HEK293 (cell line): ENCODE measurements at regions not wholly inside any gene's neighbourhood (a gene's known extent, or its start where the extent isn't known, plus 50 kb on each side); places are given as distances from the start of the nearest gene placed in this dataset.

Experiments
- CTCF ChIA-PET: fragments of 350-600 bp; formaldehyde crosslinking; extraction: SDS; loops from one replicate; lab custom pipeline; 2021; ENCODE audit warnings: antibody characterized with exemption; lab: Yijun Ruan, JAX
- POLR2A ChIA-PET: fragments of 300-600 bp; formaldehyde crosslinking; extraction: SDS; loops from one replicate; lab custom pipeline; 2020; ENCODE audit warnings: antibody characterized with exemption, inconsistent platforms; lab: Yijun Ruan, JAX
- H3K27ac ChIP-seq: fragments of 200-500 bp; sonication (Bioruptor generic); 2 replicates; pipeline ENCODE4 v1.5.1; 2014; ENCODE audit warnings: low read depth, low read length, control low read depth, inconsistent platforms; ENCODE audit errors: extremely low read depth
- H3K36me3 ChIP-seq, 2 experiments: fragments of 200-500 bp in 1 of 2; sonication (Bioruptor generic) in 1 of 2; 1 replicate in 1 of 2; 2 replicates in 1 of 2; pipeline ENCODE4 v1.5.1; 2014 to 2017; ENCODE audit warnings: inconsistent platforms in 2 of 2, low read length in 2 of 2; ENCODE audit not compliant: control insufficient read depth in 2 of 2, insufficient read depth in 1 of 2
- H3K4me1 ChIP-seq: fragments of 200-500 bp; sonication (Bioruptor generic); 2 replicates; pipeline ENCODE4 v1.5.1; 2014; ENCODE audit warnings: mild to moderate bottlenecking, low read length, inconsistent platforms; ENCODE audit not compliant: control insufficient read depth, insufficient read depth
- H3K4me3 ChIP-seq: 2 replicates; pipeline ENCODE4 v1.5.1; 2011; ENCODE audit warnings: low read depth, mild to moderate bottlenecking, control low read depth, low read length, moderate library complexity
- H3K9me3 ChIP-seq: fragments of 200-500 bp; sonication (Bioruptor generic); 2 replicates; pipeline ENCODE4 v1.5.1; 2014; ENCODE audit warnings: low read depth, low read length, inconsistent platforms; ENCODE audit not compliant: control insufficient read depth, insufficient read depth
- HOXC10 ChIP-seq: sonication (generic); formaldehyde crosslinking; IDR thresholded peaks from 2 replicates; pipeline ENCODE4 v1.8.1; 2023; ENCODE audit warnings: mild to moderate bottlenecking, missing genetic modification reagents
- OSR2 ChIP-seq: fragments of 450-650 bp; formaldehyde crosslinking; IDR thresholded peaks from 2 replicates; pipeline ENCODE4 v1.5.1; 2016; ENCODE audit warnings: missing biosample characterization, missing genetic modification characterization
- PRDM1 ChIP-seq: fragments of 450-650 bp; formaldehyde crosslinking; IDR thresholded peaks from 2 replicates; pipeline ENCODE4; 2016; ENCODE audit warnings: missing biosample characterization, missing genetic modification characterization
- SP3 ChIP-seq: fragments of 450-650 bp; formaldehyde crosslinking; IDR thresholded peaks from 2 replicates; pipeline ENCODE4 v1.5.1; 2016; ENCODE audit warnings: missing biosample characterization, missing genetic modification characterization
- TCF7L2 ChIP-seq: IDR thresholded peaks from 2 replicates; pipeline ENCODE4 v1.6.1; 2011; ENCODE audit warnings: low read depth, mild to moderate bottlenecking, inconsistent platforms, low read length, moderate library complexity, borderline replicate concordance
- ZNF146 ChIP-seq: fragments of 450-650 bp; formaldehyde crosslinking; IDR thresholded peaks from 2 replicates; pipeline ENCODE4 v1.5.1; 2016; ENCODE audit warnings: missing biosample characterization, missing genetic modification characterization
- ZNF157 ChIP-seq: fragments of 450-650 bp; formaldehyde crosslinking; IDR thresholded peaks from 2 replicates; pipeline ENCODE4 v1.5.1; 2016; ENCODE audit warnings: missing biosample characterization, missing genetic modification characterization
- ZNF350 ChIP-seq: fragments of 450-650 bp; formaldehyde crosslinking; IDR thresholded peaks from 2 replicates; pipeline ENCODE4 v1.5.0; 2017; ENCODE audit warnings: missing biosample characterization, mild to moderate bottlenecking, missing genetic modification characterization
- ZNF354C ChIP-seq: fragments of 450-650 bp; formaldehyde crosslinking; IDR thresholded peaks from 2 replicates; pipeline ENCODE4 v1.5.1; 2016; ENCODE audit warnings: missing biosample characterization, missing genetic modification characterization, low read depth, borderline replicate concordance
- ZNF473 ChIP-seq: fragments of 450-650 bp; formaldehyde crosslinking; IDR thresholded peaks from 2 replicates; pipeline ENCODE4 v1.5.1; 2017; ENCODE audit warnings: missing biosample characterization, missing genetic modification characterization
- ZNF585B ChIP-seq: fragments of 450-650 bp; formaldehyde crosslinking; IDR thresholded peaks from 2 replicates; pipeline ENCODE4 v1.5.1; 2016; ENCODE audit warnings: missing biosample characterization, missing genetic modification characterization
- ZNF600 ChIP-seq: fragments of 450-650 bp; formaldehyde crosslinking; IDR thresholded peaks from 2 replicates; pipeline ENCODE4 v1.5.1; 2016; ENCODE audit warnings: missing biosample characterization, missing genetic modification characterization
- ZNF629 ChIP-seq: fragments of 450-650 bp; formaldehyde crosslinking; IDR thresholded peaks from 2 replicates; pipeline ENCODE4 v1.5.1; 2017; ENCODE audit warnings: missing biosample characterization, missing genetic modification characterization
- ZNF677 ChIP-seq: fragments of 450-650 bp; IDR thresholded peaks from 2 replicates; pipeline ENCODE4 v1.5.0; 2018; ENCODE audit warnings: missing biosample characterization, mild to moderate bottlenecking, missing genetic modification characterization, moderate library complexity
- ZNF701 ChIP-seq: fragments of 450-650 bp; formaldehyde crosslinking; IDR thresholded peaks from 2 replicates; pipeline ENCODE4 v1.5.1; 2016; ENCODE audit warnings: missing biosample characterization, missing genetic modification characterization
- ZNF785 ChIP-seq: fragments of 450-650 bp; formaldehyde crosslinking; IDR thresholded peaks from 2 replicates; pipeline ENCODE4 v1.5.1; 2016; ENCODE audit warnings: missing biosample characterization, missing genetic modification characterization
- ZNF837 ChIP-seq: fragments of 450-650 bp; formaldehyde crosslinking; IDR thresholded peaks from 2 replicates; pipeline ENCODE4 v1.5.1; 2016; ENCODE audit warnings: missing biosample characterization, missing genetic modification characterization
- TF ChIP-seq, protein P1 (sequence below): fragments of 450-650 bp; formaldehyde crosslinking; IDR thresholded peaks from 2 replicates; pipeline ENCODE4 v1.5.1; 2016; ENCODE audit warnings: missing biosample characterization, missing genetic modification characterization, borderline replicate concordance
- TF ChIP-seq, protein P2 (sequence below): fragments of 450-650 bp; formaldehyde crosslinking; IDR thresholded peaks from 2 replicates; pipeline ENCODE4 v1.5.1; 2017; ENCODE audit warnings: missing biosample characterization, missing genetic modification characterization
- TF ChIP-seq, protein P3 (sequence below): fragments of 450-650 bp; formaldehyde crosslinking; IDR thresholded peaks from 2 replicates; pipeline ENCODE4 v1.5.1; 2016; ENCODE audit warnings: missing biosample characterization, missing genetic modification characterization
- TF ChIP-seq, protein P4 (sequence below): IDR thresholded peaks from 2 replicates; pipeline ENCODE4 v1.6.1; 2011; ENCODE audit warnings: mild to moderate bottlenecking, low read depth, low read length, borderline replicate concordance
- TF ChIP-seq, protein P5 (sequence below): fragments of 450-650 bp; formaldehyde crosslinking; IDR thresholded peaks from 2 replicates; pipeline ENCODE4 v1.5.1; 2016; ENCODE audit warnings: missing biosample characterization, missing genetic modification characterization
- TF ChIP-seq, protein P6 (sequence below): fragments of 450-650 bp; formaldehyde crosslinking; IDR thresholded peaks from 2 replicates; pipeline ENCODE4 v1.5.1; 2016; ENCODE audit warnings: missing biosample characterization, missing genetic modification characterization
- TF ChIP-seq, protein P7 (sequence below): fragments of 450-650 bp; IDR thresholded peaks from 2 replicates; pipeline ENCODE4 v1.5.1; 2018; ENCODE audit warnings: missing biosample characterization, missing genetic modification characterization
- TF ChIP-seq, protein P8 (sequence below): fragments of 450-650 bp; formaldehyde crosslinking; IDR thresholded peaks from 2 replicates; pipeline ENCODE4 v1.5.1; 2016; ENCODE audit warnings: missing biosample characterization, missing genetic modification characterization

DNA sequence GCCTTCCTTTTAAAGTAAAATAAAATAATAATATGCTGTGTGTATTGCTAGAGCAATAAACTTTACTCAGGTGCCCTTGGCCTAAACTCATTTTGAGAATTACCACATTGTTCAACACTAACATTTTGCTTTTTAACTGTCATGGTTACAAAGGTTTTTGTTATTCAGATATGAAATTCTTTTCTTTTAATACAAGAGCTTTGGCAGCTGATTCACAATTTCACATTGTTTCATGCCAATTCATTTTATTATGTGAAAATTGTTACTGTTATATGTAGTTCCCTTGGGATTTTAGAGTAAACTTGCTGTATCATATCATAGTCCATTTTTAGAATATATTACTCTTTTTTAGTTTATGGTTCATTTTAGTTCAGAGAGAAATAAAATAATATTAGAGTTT lies 65.8 kb upstream of the ZNF804A start:
- POLR2A ChIA-PET = no interaction called here
- no peak overlapping the region for H3K4me3 ChIP-seq
- H3K27ac ChIP-seq = no peak overlapping the region
- no peaks in the 10 kb centered on the region for H3K4me1 ChIP-seq
- TF ChIP-seq ZNF701 (tag by site-specific recombination) = no peak
- TF ChIP-seq, protein P1, sequence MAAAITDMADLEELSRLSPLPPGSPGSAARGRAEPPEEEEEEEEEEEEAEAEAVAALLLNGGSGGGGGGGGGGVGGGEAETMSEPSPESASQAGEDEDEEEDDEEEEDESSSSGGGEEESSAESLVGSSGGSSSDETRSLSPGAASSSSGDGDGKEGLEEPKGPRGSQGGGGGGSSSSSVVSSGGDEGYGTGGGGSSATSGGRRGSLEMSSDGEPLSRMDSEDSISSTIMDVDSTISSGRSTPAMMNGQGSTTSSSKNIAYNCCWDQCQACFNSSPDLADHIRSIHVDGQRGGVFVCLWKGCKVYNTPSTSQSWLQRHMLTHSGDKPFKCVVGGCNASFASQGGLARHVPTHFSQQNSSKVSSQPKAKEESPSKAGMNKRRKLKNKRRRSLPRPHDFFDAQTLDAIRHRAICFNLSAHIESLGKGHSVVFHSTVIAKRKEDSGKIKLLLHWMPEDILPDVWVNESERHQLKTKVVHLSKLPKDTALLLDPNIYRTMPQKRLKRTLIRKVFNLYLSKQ = no peak
- TF ChIP-seq ZNF600 = no peak
- no peak for TF ChIP-seq ZNF677
- TF ChIP-seq, protein P2, sequence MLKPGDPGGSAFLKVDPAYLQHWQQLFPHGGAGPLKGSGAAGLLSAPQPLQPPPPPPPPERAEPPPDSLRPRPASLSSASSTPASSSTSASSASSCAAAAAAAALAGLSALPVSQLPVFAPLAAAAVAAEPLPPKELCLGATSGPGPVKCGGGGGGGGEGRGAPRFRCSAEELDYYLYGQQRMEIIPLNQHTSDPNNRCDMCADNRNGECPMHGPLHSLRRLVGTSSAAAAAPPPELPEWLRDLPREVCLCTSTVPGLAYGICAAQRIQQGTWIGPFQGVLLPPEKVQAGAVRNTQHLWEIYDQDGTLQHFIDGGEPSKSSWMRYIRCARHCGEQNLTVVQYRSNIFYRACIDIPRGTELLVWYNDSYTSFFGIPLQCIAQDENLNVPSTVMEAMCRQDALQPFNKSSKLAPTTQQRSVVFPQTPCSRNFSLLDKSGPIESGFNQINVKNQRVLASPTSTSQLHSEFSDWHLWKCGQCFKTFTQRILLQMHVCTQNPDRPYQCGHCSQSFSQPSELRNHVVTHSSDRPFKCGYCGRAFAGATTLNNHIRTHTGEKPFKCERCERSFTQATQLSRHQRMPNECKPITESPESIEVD (tag by site-specific recombination) = no peak
- no peak for TF ChIP-seq SP3 (tag by site-specific recombination)
- no peak for TF ChIP-seq ZNF350
- TF ChIP-seq ZNF354C (tag by site-specific recombination) = no peak
- no peak for TF ChIP-seq ZNF785 (tag by site-specific recombination)
- no peak for TF ChIP-seq TCF7L2
- TF ChIP-seq, protein P3, sequence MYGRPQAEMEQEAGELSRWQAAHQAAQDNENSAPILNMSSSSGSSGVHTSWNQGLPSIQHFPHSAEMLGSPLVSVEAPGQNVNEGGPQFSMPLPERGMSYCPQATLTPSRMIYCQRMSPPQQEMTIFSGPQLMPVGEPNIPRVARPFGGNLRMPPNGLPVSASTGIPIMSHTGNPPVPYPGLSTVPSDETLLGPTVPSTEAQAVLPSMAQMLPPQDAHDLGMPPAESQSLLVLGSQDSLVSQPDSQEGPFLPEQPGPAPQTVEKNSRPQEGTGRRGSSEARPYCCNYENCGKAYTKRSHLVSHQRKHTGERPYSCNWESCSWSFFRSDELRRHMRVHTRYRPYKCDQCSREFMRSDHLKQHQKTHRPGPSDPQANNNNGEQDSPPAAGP (tag by site-specific recombination) = no peak
- no peak for TF ChIP-seq ZNF146 (tag by site-specific recombination)
- TF ChIP-seq, protein P4, sequence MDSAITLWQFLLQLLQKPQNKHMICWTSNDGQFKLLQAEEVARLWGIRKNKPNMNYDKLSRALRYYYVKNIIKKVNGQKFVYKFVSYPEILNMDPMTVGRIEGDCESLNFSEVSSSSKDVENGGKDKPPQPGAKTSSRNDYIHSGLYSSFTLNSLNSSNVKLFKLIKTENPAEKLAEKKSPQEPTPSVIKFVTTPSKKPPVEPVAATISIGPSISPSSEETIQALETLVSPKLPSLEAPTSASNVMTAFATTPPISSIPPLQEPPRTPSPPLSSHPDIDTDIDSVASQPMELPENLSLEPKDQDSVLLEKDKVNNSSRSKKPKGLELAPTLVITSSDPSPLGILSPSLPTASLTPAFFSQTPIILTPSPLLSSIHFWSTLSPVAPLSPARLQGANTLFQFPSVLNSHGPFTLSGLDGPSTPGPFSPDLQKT = no peak
- TF ChIP-seq ZNF629 (tag by site-specific recombination) = no peak
- TF ChIP-seq, protein P5, sequence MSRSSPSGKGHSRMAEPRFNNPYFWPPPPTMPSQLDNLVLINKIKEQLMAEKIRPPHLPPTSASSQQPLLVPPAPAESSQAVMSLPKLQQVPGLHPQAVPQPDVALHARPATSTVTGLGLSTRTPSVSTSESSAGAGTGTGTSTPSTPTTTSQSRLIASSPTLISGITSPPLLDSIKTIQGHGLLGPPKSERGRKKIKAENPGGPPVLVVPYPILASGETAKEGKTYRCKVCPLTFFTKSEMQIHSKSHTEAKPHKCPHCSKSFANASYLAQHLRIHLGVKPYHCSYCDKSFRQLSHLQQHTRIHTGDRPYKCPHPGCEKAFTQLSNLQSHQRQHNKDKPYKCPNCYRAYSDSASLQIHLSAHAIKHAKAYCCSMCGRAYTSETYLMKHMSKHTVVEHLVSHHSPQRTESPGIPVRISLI (tag by site-specific recombination) = no peak
- TF ChIP-seq PRDM1 (tag by site-specific recombination) = no peak
- no peak for TF ChIP-seq ZNF837 (tag by site-specific recombination)
- no peak for TF ChIP-seq ZNF473
- CTCF ChIA-PET = interaction anchor here (0.6 kb wide), 1 partner anchor 817 kb away, joined by 3 read pairs; no protein-coding TSS in a partner anchor
- no peaks in the 10 kb centered on the region for H3K36me3 ChIP-seq
- no peaks in the 10 kb centered on the region for H3K9me3 ChIP-seq

DNA sequence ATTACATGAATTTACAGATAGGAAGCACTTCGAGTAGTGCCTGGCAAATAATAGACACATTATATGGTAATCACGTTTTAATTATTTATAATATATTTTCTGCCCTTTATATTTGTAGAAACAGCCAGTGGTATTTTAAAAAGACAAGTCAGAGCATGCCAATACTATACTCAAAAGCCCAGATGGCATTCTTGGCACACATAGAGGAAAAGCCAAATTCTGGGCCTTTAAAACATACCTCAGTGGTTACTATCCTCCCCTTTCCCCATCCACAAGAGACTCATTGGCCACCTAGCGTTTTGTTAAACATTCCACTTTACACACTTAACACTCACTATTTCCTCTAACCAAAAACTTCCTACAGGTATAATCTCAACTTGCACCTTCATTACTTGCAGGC lies 63.3 kb upstream of the ZNF804A start:
- no peaks in the 10 kb centered on the region for H3K9me3 ChIP-seq
- H3K27ac ChIP-seq = no peak overlapping the region
- POLR2A ChIA-PET = no interaction called here
- TF ChIP-seq ZNF585B (tag by site-specific recombination) (no peak), ZNF157 (tag by site-specific recombination) (no peak), OSR2 (tag by site-specific recombination) (no peak), HOXC10 (CRISPR knock-in tag) (no peak), ZNF146 (tag by site-specific recombination) (no peak)
- TF ChIP-seq, protein P6, sequence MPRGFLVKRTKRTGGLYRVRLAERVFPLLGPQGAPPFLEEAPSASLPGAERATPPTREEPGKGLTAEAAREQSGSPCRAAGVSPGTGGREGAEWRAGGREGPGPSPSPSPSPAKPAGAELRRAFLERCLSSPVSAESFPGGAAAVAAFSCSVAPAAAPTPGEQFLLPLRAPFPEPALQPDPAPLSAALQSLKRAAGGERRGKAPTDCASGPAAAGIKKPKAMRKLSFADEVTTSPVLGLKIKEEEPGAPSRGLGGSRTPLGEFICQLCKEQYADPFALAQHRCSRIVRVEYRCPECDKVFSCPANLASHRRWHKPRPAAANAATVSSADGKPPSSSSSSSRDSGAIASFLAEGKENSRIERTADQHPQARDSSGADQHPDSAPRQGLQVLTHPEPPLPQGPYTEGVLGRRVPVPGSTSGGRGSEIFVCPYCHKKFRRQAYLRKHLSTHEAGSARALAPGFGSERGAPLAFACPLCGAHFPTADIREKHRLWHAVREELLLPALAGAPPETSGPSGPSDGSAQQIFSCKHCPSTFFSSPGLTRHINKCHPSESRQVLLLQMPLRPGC (tag by site-specific recombination) = no peak
- TF ChIP-seq, protein P7, sequence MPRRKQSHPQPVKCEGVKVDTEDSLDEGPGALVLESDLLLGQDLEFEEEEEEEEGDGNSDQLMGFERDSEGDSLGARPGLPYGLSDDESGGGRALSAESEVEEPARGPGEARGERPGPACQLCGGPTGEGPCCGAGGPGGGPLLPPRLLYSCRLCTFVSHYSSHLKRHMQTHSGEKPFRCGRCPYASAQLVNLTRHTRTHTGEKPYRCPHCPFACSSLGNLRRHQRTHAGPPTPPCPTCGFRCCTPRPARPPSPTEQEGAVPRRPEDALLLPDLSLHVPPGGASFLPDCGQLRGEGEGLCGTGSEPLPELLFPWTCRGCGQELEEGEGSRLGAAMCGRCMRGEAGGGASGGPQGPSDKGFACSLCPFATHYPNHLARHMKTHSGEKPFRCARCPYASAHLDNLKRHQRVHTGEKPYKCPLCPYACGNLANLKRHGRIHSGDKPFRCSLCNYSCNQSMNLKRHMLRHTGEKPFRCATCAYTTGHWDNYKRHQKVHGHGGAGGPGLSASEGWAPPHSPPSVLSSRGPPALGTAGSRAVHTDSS (tag by site-specific recombination) = no peak
- TF ChIP-seq, protein P8, sequence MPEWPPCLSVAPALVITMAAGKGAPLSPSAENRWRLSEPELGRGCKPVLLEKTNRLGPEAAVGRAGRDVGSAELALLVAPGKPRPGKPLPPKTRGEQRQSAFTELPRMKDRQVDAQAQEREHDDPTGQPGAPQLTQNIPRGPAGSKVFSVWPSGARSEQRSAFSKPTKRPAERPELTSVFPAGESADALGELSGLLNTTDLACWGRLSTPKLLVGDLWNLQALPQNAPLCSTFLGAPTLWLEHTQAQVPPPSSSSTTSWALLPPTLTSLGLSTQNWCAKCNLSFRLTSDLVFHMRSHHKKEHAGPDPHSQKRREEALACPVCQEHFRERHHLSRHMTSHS (tag by site-specific recombination) = no peak
- TF ChIP-seq, all 188 proteins: peak for 0
- Histone ChIP-seq H3K4me1 (no peaks in the 10 kb centered on the region), H3K4me3 (no peak overlapping the region), H3K36me3 (no peaks in the 10 kb centered on the region)
- CTCF ChIA-PET = no interaction called here
